ENCODE measurements at regions not wholly inside any gene's neighbourhood (a gene's known extent, or its start where the extent isn't known, plus 50 kb on each side); places are given as distances from the start of the nearest gene placed in this dataset.

DNA sequence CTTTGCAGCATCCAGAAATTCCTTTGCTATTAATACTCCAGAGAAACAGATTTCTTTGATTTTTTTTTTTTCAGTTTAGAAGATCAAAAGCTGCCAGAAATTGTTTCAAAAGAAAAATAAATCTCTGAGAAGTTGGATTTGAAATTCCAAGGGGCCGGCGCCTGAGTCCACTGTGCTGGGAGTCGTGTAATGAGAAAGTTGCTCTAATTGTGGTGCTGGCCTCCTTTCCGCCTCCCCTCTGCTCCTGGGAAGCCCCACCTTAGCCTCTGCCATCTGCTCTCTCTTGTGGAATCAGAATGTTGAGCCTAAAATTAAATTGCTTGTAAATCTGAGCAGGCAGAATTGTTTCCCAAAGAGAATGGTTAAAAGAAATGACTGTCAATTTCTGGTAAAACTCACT, 93.3 kb downstream of the EMX2 start:
- TF ChIP-seq, protein P1, sequence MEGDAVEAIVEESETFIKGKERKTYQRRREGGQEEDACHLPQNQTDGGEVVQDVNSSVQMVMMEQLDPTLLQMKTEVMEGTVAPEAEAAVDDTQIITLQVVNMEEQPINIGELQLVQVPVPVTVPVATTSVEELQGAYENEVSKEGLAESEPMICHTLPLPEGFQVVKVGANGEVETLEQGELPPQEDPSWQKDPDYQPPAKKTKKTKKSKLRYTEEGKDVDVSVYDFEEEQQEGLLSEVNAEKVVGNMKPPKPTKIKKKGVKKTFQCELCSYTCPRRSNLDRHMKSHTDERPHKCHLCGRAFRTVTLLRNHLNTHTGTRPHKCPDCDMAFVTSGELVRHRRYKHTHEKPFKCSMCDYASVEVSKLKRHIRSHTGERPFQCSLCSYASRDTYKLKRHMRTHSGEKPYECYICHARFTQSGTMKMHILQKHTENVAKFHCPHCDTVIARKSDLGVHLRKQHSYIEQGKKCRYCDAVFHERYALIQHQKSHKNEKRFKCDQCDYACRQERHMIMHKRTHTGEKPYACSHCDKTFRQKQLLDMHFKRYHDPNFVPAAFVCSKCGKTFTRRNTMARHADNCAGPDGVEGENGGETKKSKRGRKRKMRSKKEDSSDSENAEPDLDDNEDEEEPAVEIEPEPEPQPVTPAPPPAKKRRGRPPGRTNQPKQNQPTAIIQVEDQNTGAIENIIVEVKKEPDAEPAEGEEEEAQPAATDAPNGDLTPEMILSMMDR (conservative IDR thresholded peaks at IDR 0.05), result no peak

DNA sequence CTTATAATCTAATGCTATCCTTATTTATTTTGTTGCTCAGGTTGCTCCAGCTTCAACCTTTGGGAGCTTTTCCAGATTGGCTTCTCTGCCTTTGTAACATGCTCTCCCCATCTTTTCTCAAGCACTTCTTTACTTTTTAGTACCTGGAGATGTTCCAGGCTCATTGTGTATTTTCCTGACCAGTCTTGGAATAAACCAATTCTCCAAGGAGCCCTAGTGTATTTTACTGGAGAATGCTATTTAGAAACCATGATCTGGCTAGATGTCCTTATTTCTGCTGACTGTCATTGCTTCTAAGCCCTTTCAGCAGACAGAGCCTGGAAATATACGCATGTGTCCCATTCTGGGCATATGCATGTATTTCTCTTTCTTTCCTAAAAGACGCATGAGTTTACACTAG, 95.7 kb downstream of the EMX2 start:
- TF ChIP-seq, protein P1 (conservative IDR thresholded peaks at IDR 0.05), result no peak
- H3K27ac ChIP-seq, result no peak overlapping the region

More for the DNA sequence above, 93.3 kb downstream of the EMX2 start:
- no peak overlapping the region for H3K27ac ChIP-seq

DNA sequence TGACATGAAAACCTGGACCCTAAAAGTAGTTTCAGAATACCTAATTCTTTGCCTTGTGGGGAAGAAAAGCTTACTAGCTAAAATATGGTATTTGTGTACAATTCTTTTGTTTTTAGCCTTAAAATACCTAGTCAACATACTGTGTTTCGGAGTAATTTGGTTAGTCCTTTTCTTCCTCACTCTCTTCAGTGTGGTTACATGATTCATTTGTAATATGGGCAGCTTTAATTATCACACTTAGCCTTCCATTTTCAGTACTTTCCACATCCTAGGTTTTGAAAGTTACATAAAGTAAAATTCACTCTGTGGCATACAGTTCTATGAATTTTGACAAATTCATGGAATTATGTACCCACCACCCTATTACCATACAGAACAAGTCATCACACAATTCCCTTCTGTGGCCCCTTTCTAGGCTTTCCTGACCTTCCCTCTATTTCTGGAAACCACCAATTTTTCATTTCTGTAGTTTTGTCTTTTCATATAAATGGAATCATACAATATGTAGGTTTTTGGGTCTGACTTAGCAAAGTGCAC, 96.2 kb downstream of the EMX2 start:
- no peak overlapping the region for H3K27ac ChIP-seq
- TF ChIP-seq, protein P1 (conservative IDR thresholded peaks at IDR 0.05), result no peak

DNA sequence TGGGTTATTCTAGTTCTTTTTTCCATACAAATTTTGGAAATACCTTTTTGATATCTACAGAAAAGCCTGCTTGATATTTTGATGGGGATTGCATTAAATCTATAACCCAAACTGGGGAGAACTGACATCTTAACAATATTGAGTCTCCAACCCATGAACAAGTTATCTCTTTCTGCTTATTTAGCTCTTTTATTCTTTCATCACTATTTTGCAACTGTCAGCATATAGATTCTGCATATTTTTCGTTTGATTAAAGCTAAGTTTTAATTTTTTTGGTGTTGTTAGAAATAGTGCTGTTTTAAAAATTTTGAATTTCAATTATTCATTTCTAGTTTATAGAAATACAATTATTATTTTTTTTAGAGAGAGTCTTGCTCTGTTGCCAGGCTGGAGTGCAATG, 97.9 kb downstream of the EMX2 start:
- TF ChIP-seq, protein P1 (conservative IDR thresholded peaks at IDR 0.05), result no peak
- H3K27ac ChIP-seq, result no peak overlapping the region

DNA sequence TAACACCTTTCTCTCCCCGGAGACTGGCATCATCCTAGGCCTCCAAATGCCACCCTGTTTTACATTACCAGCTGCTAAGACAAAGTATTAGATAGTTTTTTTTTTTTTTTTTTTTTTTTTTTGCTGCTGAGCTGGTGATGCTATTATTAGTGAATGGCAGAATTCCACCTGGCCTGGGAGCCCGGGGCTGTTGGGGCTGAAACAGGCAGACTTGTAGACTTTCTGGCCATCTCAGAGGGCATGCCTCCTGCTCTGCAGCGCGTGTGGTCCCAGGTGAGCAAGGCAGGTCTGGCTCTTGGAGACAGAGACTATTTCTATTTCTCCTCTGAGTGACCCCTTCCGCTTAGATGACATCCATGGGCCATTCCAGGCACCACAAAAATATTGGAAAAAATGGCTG, 104.2 kb downstream of the EMX2 start:
- no peak overlapping the region for H3K27ac ChIP-seq
- TF ChIP-seq, protein P1 (conservative IDR thresholded peaks at IDR 0.05), result no peak

DNA sequence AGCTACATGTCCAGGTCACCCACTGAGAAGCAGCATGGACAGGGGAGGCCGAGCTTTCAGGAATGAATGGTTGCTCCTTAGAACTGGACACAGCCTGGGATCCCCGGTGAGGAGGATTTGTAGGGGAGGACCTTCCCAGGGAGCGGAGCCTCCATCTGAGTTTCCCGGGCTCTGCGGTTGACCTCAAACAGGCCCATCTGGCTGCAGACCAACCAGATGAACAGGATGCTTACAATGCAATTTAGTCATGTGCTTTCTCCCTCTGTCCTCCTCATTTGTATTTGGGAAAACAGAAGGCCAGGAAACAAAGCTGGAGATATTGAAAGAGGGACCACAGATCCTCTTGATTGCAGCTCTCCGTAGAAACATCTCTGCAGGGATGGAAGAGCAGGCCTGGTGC, 104.8 kb downstream of the EMX2 start:
- TF ChIP-seq, protein P1 (conservative IDR thresholded peaks at IDR 0.05), result no peak
- H3K27ac ChIP-seq, result no peak overlapping the region

DNA sequence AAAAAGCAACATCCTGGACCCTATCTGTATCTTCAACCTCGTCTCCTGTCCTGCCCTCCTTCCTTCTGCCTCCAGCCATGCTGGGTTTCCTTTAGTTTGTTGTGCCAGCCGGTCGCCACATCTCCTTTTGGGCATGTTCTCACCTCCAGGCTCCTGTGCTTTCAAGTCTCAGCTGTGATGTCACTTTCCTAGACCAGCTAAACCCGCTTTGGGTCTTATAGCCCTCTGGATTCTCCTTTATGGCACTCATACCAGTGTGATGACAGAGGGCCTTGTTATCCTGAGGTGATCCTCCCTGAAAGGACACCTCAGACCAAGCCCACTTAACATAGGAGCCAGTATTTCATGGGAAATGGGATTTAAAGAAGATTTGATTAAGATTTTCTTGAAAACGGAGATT, 108.6 kb downstream of the EMX2 start:
- no peak overlapping the region for H3K27ac ChIP-seq
- TF ChIP-seq, protein P1 (conservative IDR thresholded peaks at IDR 0.05), result no peak
